ENCODE measurements at regions not wholly inside any gene's neighbourhood (a gene's known extent, or its start where the extent isn't known, plus 50 kb on each side); places are given as distances from the start of the nearest gene placed in this dataset.

GRCh38 chr4:4711902-4712301 is 147.6 kb upstream of the MSX1 start:
- WGBS, 2 donors (ENCODE audit: low coverage in 1 of 2) = 89 to 90% methylated on average over 3 of the region's 3 CpGs
- Histone ChIP-seq H3K27ac (no peak overlapping the region), H3K36me3 (no peaks in the 10 kb centered on the region), H3K27me3 (no peaks in the 10 kb centered on the region), H3K4me3 (no peak overlapping the region), H3K9me3 (no peaks in the 10 kb centered on the region), H3K4me1 (no peaks in the 10 kb centered on the region)
- no peak for TF ChIP-seq EP300 (IDR thresholded peaks at IDR 0.05; ENCODE audit: low read depth)
- TF ChIP-seq CTCF (IDR thresholded peaks at IDR 0.05) = no peak
- no peak for TF ChIP-seq POLR2AphosphoS5 (IDR thresholded peaks at IDR 0.05)
- no peak for TF ChIP-seq POLR2A (IDR thresholded peaks at IDR 0.05)
- DNase-seq = no peak
- in situ Hi-C loops (cut with MboI; ENCODE audit: low pct_ligation_motif_present in 1 of 4, low pct_unique_long_range_greater_than_20kb in 1 of 4, low sequenced_read_pairs in 3 of 4) = no loop called here
- intact Hi-C loops (cut with DNase I; ENCODE audit: low total_unique reads) = no loop called here

- H3K36me3 ChIP-seq = no peaks in the 10 kb centered on the region
- H3K4me3 ChIP-seq = no peak overlapping the region
- in situ Hi-C loops (cut with MboI; ENCODE audit: low pct_ligation_motif_present in 1 of 4, low pct_unique_long_range_greater_than_20kb in 1 of 4, low sequenced_read_pairs in 3 of 4) (no loop called here), intact Hi-C loops (cut with DNase I; ENCODE audit: low total_unique reads) (no loop called here)
- WGBS, 2 donors (ENCODE audit: low coverage in 1 of 2) = 80 to 95% methylated on average over 2 to 5 of the region's 5 CpGs
- H3K9me3 ChIP-seq = no peaks in the 10 kb centered on the region
- no peaks in the 10 kb centered on the region for H3K4me1 ChIP-seq
- no peaks in the 10 kb centered on the region for H3K27me3 ChIP-seq
- DNase-seq = no peak
- TF ChIP-seq CTCF (IDR thresholded peaks at IDR 0.05) (no peak), POLR2A (IDR thresholded peaks at IDR 0.05) (no peak)
- no peak overlapping the region for H3K27ac ChIP-seq
Measured at GRCh38 chr4:4709736-4710135, 149.7 kb upstream of the MSX1 start.

- intact Hi-C loops (cut with DNase I; ENCODE audit: low total_unique reads) = no loop called here
- no peak for TF ChIP-seq POLR2AphosphoS5 (IDR thresholded peaks at IDR 0.05)
- no peak for TF ChIP-seq EP300 (IDR thresholded peaks at IDR 0.05; ENCODE audit: low read depth)
- no peak for TF ChIP-seq CTCF (IDR thresholded peaks at IDR 0.05)
- no peak for TF ChIP-seq POLR2A (IDR thresholded peaks at IDR 0.05)
- Histone ChIP-seq H3K36me3 (no peaks in the 10 kb centered on the region), H3K4me3 (no peak overlapping the region), H3K9me3 (no peaks in the 10 kb centered on the region), H3K4me1 (no peaks in the 10 kb centered on the region), H3K27ac (no peak overlapping the region), H3K27me3 (no peaks in the 10 kb centered on the region)
- no peak for DNase-seq
- in situ Hi-C loops (cut with MboI; ENCODE audit: low pct_ligation_motif_present in 1 of 4, low pct_unique_long_range_greater_than_20kb in 1 of 4, low sequenced_read_pairs in 3 of 4) = no loop called here
- 72 to 100% methylated on average over 2 to 7 of the region's 7 CpGs for WGBS, 2 donors (ENCODE audit: low coverage in 1 of 2)
Measured at GRCh38 chr4:4704267-4704666, 155.2 kb upstream of the MSX1 start.

- Histone ChIP-seq H3K4me3 (no peak overlapping the region), H3K9me3 (no peaks in the 10 kb centered on the region), H3K4me1 (no peaks in the 10 kb centered on the region), H3K27ac (no peak overlapping the region), H3K36me3 (no peaks in the 10 kb centered on the region), H3K27me3 (no peaks in the 10 kb centered on the region)
- intact Hi-C loops (cut with DNase I; ENCODE audit: low total_unique reads) = no loop called here
- no peak for DNase-seq
- TF ChIP-seq POLR2A (IDR thresholded peaks at IDR 0.05) (no peak), CTCF (IDR thresholded peaks at IDR 0.05) (no peak), EP300 (IDR thresholded peaks at IDR 0.05; ENCODE audit: low read depth) (no peak), POLR2AphosphoS5 (IDR thresholded peaks at IDR 0.05) (no peak)
- in situ Hi-C loops (cut with MboI; ENCODE audit: low pct_ligation_motif_present in 1 of 4, low pct_unique_long_range_greater_than_20kb in 1 of 4, low sequenced_read_pairs in 3 of 4) = no loop called here
Measured at GRCh38 chr4:4697584-4697983, 155.7 kb upstream of the STX18 start.
